ENCODE measurements at regions not wholly inside any gene's neighbourhood (a gene's known extent, or its start where the extent isn't known, plus 50 kb on each side); places are given as distances from the start of the nearest gene placed in this dataset.

GRCh38 chr3:178063461-178063860, 472.8 kb upstream of the KCNMB2 start:
- DNase-seq (ENCODE audit: extremely low spot score): no peak
- H3K27me3 ChIP-seq: no peaks in the 10 kb centered on the region
- no peak overlapping the region for H3K4me3 ChIP-seq
- peaks cover 21 to 42% (median 37%) of the 10 kb centered on the region in 4 donors for H3K4me1 ChIP-seq
- H3K9me3 ChIP-seq: no peaks in the 10 kb centered on the region
- H3K36me3 ChIP-seq: no peaks in the 10 kb centered on the region
- intact Hi-C loops (cut with DNase I): no loop called here
- WGBS: 47% methylated on average over 1 of the region's 1 CpG
- no peak overlapping the region for H3K27ac ChIP-seq (replicated peaks in 1 of 4)
- TF ChIP-seq EP300 (IDR thresholded peaks at IDR 0.05) (no peak), POLR2A (IDR thresholded peaks at IDR 0.05; ENCODE audit: low read depth) (no peak), POLR2AphosphoS5 (IDR thresholded peaks at IDR 0.05) (no peak)
- TF ChIP-seq, protein P1, sequence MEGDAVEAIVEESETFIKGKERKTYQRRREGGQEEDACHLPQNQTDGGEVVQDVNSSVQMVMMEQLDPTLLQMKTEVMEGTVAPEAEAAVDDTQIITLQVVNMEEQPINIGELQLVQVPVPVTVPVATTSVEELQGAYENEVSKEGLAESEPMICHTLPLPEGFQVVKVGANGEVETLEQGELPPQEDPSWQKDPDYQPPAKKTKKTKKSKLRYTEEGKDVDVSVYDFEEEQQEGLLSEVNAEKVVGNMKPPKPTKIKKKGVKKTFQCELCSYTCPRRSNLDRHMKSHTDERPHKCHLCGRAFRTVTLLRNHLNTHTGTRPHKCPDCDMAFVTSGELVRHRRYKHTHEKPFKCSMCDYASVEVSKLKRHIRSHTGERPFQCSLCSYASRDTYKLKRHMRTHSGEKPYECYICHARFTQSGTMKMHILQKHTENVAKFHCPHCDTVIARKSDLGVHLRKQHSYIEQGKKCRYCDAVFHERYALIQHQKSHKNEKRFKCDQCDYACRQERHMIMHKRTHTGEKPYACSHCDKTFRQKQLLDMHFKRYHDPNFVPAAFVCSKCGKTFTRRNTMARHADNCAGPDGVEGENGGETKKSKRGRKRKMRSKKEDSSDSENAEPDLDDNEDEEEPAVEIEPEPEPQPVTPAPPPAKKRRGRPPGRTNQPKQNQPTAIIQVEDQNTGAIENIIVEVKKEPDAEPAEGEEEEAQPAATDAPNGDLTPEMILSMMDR (IDR thresholded peaks at IDR 0.05): no peak

DNA sequence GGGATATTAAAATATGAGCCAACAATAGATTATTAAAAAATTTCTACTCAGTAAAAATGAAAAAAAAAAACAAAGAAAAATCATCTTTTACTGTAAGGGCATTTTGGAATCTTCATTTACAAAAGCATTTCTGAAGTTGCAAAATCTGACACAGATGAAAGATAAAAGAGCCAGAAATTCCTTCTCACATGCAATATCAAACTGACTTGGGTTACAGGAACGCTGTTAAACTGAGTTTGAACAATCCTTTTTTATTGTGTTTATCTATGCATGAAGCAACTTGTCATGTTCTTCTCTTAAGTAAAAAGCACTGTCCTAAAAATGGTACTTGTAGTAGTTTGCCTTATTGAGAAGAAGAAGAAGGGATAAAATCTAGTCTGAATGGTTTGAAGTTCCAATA, 468.5 kb upstream of the KCNMB2 start:
- WGBS: 54% methylated on average over 1 of the region's 1 CpG
- no peak overlapping the region for H3K27ac ChIP-seq (replicated peaks in 1 of 4)
- intact Hi-C loops (cut with DNase I): no loop called here
- H3K9me3 ChIP-seq: no peaks in the 10 kb centered on the region
- no peak for DNase-seq (ENCODE audit: extremely low spot score)
- no peaks in the 10 kb centered on the region for H3K36me3 ChIP-seq
- TF ChIP-seq EP300 (IDR thresholded peaks at IDR 0.05) (no peak), POLR2A (IDR thresholded peaks at IDR 0.05; ENCODE audit: low read depth) (no peak), POLR2AphosphoS5 (IDR thresholded peaks at IDR 0.05) (no peak)
- TF ChIP-seq, protein P1 (IDR thresholded peaks at IDR 0.05): no peak
- H3K4me1 ChIP-seq: peaks cover 0 to 31% (median 21%) of the 10 kb centered on the region in 4 donors
- no peak overlapping the region for H3K4me3 ChIP-seq
- H3K27me3 ChIP-seq: no peaks in the 10 kb centered on the region

DNA sequence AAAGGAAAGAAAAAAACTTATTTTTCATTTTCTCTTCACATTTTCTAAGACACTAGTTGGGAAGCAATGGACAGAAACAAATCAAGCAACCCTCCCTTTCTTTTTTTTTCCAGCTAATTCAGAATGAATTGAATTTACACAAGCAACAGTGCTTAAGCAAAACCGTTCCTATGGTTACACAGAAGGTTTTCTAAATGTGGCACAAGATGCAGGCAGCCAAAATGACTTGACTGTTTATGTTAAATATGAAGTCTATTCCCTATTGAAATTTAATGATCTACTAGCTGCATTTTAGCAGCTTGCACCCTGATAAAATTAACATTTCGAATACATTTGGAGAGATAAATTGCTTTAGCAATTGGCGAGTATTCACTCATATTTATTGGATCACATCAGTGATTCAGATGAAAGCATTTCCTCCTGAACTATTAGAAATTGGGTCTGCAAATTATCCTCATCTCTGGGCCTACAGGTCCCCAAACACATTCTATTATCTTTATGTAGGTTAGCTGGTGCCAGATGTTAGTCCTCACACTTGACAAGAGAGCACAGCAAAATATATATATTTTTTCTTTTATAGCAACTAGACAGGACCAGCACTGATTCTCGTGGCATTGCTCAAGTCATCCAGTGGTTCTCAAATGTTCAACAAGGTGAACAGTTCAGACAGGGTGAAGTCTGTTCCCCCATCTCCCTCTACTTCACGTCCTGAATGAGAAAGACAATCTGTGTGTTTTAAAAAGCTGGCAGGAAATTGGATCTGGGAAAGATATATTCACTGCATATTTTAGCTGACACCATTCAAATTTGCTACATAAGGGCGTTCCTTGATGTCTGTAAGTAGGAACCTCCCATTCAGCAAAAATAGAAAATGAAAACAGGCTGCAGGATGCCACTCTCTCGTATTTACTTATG, 463.6 kb upstream of the KCNMB2 start:
- no peaks in the 10 kb centered on the region for H3K9me3 ChIP-seq
- TF ChIP-seq, protein P1 (IDR thresholded peaks at IDR 0.05): no peak
- TF ChIP-seq POLR2A (IDR thresholded peaks at IDR 0.05; ENCODE audit: low read depth) (no peak), EP300 (IDR thresholded peaks at IDR 0.05) (no peak)
- intact Hi-C loops (cut with DNase I): no loop called here
- WGBS: 37% methylated on average over 7 of the region's 7 CpGs
- H3K4me3 ChIP-seq: no peak overlapping the region
- H3K4me1 ChIP-seq: peaks cover 4 to 47% (median 37%) of the 10 kb centered on the region in 4 donors
- DNase-seq (ENCODE audit: extremely low spot score): no peak
- no peaks in the 10 kb centered on the region for H3K27me3 ChIP-seq
- no peaks in the 10 kb centered on the region for H3K36me3 ChIP-seq
- H3K27ac ChIP-seq (replicated peaks in 1 of 4): peak overlapping the region; percentile 47 to 59 (median 54)

DNA sequence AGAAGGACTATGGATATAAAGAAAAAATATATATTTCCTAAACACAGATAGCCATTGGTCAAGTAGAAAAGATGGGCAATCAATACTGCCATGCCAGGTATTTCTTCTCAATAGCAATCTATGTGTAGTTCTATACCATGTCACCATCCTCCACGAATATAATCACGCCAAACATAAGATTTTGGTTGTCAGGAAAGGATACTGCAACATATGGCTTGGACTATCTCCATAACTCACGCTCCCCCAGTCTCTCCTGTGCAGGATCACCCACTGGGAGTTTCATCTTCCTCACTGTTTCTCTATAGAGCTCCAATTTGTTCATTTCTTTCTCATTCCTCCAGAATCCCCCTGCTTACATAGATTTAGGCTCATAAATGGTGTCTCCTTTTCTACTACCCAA, 462.9 kb upstream of the KCNMB2 start:
- Histone ChIP-seq H3K9me3 (no peaks in the 10 kb centered on the region), H3K4me3 (no peak overlapping the region), H3K4me1 (peaks cover 4 to 48% (median 36%) of the 10 kb centered on the region in 4 donors), H3K36me3 (no peaks in the 10 kb centered on the region), H3K27ac (replicated peaks in 1 of 4) (peak overlapping the region in 2 of 4 donors; percentile 47 to 53), H3K27me3 (no peaks in the 10 kb centered on the region)
- TF ChIP-seq POLR2A (IDR thresholded peaks at IDR 0.05; ENCODE audit: low read depth) (no peak), EP300 (IDR thresholded peaks at IDR 0.05) (no peak), POLR2AphosphoS5 (IDR thresholded peaks at IDR 0.05) (no peak)
- TF ChIP-seq, protein P1 (IDR thresholded peaks at IDR 0.05): no peak
- DNase-seq (ENCODE audit: extremely low spot score): no peak
- intact Hi-C loops (cut with DNase I): no loop called here
- WGBS: 92% methylated on average over 3 of the region's 3 CpGs
